ENCODE measurements at regions not wholly inside any gene's neighbourhood (a gene's known extent, or its start where the extent isn't known, plus 50 kb on each side); places are given as distances from the start of the nearest gene placed in this dataset.

DNA sequence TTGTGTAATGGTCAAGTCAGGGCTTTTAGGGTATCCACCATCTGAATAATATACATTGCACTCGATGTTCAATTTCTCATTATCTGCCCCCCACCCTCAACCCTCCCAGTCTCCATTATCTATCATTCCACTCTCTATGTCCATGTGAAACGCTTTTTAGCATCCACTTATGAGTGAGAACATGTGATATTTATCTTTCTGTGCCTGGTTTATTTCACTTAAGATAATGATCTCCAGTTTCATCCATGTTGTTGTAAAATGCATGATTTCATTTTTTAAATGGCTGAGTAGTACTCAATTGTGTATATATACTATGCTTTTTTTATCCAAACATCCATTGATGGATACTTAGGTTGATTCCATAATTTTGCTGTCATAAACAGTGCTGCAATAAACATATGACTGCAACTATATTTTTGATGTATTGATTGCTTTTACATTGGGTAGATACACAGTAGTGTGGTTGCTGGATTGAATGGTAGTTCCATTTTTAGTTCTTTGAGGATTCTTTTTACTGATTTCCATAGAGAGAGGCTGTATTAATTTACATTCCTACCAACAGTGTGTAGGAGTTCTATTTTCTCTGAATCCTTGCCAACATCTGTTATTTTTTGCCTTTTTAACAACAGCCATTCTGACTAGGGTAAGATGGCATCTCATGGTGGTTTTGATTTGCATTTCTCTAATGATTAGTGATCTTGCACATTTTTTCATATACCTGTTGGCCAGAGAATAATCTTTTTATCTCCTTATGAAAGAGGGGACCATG is 332.9 kb upstream of the TGFBR2 start:
- TF ChIP-seq MAX (IDR thresholded peaks at IDR 0.05) (no peak), POLR2A (IDR thresholded peaks at IDR 0.05; ENCODE audit: control extremely low read depth in 1 of 2, low read depth in 2 of 2, low read length in 2 of 2) (no peak), CTCF (IDR thresholded peaks at IDR 0.05; ENCODE audit: control extremely low read depth in 1 of 3, insufficient read depth in 1 of 3, low read depth in 1 of 3, low read length in 3 of 3) (no peak), YY1 (IDR thresholded peaks at IDR 0.05; ENCODE audit: low read depth, low read length) (no peak), EP300 (IDR thresholded peaks at IDR 0.05; ENCODE audit: borderline replicate concordance in 1 of 2, low read depth in 2 of 2, low read length in 2 of 2) (no peak), TAF1 (IDR thresholded peaks at IDR 0.05; ENCODE audit: low read depth, low read length) (no peak), RNF2 (IDR thresholded peaks at IDR 0.05; ENCODE audit: borderline replicate concordance, low read depth, low read length, missing control alignments, poor library complexity, severe bottlenecking) (no peak), ATF3 (IDR thresholded peaks at IDR 0.05; ENCODE audit: insufficient read depth, low read depth, low read length) (no peak), GABPA (IDR thresholded peaks at IDR 0.05; ENCODE audit: borderline replicate concordance, insufficient read depth, low read length) (no peak), JUN (IDR thresholded peaks at IDR 0.05; ENCODE audit: low read depth, low read length) (no peak)
